Osteocyte (in vitro differentiated cells): ENCODE measurements at regions not wholly inside any gene's neighbourhood (a gene's known extent, or its start where the extent isn't known, plus 50 kb on each side); places are given as distances from the start of the nearest gene placed in this dataset.
"Not testable (repeated sequence)": the region's sequence is repeated elsewhere in the genome, so short reads cannot be mapped to it uniquely, and the experiment has no call there.

Source experiments
- DNase-seq: peaks from one replicate; pipeline ENCODE4 v3.0.0; 2021; ENCODE audit warnings: mixed read lengths; ENCODE audit not compliant: unreplicated experiment; ENCODE audit errors: extremely low spot score
- H3K27ac Mint-ChIP-seq: one replicate; pipeline ENCODE4 v1.8.0; 2021; ENCODE audit warnings: mild to moderate bottlenecking, mixed read lengths; ENCODE audit not compliant: unreplicated experiment
- H3K27me3 Mint-ChIP-seq: one replicate; pipeline ENCODE4 v1.8.0; 2021; ENCODE audit warnings: mixed read lengths; ENCODE audit not compliant: unreplicated experiment
- H3K36me3 Mint-ChIP-seq: one replicate; pipeline ENCODE4 v1.8.0; 2021; ENCODE audit warnings: mixed read lengths; ENCODE audit not compliant: unreplicated experiment
- H3K4me1 Mint-ChIP-seq: one replicate; pipeline ENCODE4 v1.8.0; 2021; ENCODE audit warnings: mixed read lengths; ENCODE audit not compliant: unreplicated experiment
- H3K4me3 Mint-ChIP-seq: one replicate; pipeline ENCODE4 v1.8.0; 2021; ENCODE audit warnings: mild to moderate bottlenecking, moderate library complexity, mixed read lengths; ENCODE audit not compliant: unreplicated experiment
- H3K9me3 Mint-ChIP-seq: one replicate; pipeline ENCODE4 v1.8.0; 2021; ENCODE audit warnings: mixed read lengths; ENCODE audit not compliant: unreplicated experiment
- TF ChIP-seq, protein P1 (sequence below): fragments of 200-600 bp; sonication (generic); IDR thresholded peaks from 2 replicates; pipeline ENCODE4 v1.5.0; 2021; ENCODE audit warnings: antibody characterized with exemption, mild to moderate bottlenecking, moderate library complexity

DNA sequence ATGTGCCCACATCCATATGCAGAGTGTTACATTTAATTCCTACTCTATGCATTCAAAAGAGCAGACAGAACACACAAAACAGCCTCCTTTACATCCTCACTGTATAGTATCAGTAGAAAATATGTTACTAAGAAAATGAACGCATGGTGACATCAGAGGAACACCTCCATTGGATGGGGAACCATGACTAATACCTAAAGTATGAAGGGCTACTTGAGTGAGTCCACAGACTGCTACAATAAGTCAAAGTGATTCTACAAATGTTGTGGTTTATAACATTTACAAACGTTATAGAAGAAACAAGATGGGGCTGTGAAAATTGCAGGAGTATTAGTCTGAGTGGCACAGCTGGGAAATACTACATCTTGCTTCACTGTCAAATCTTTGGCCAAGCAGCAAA, 1830.9 kb upstream of the PIK3C3 start:
- no peak for DNase-seq
- Mint-ChIP-seq H3K27me3 (peaks cover 5% of the 10 kb centered on the region), H3K36me3 (no peaks in the 10 kb centered on the region), H3K4me3 (no peak overlapping the region), H3K9me3 (no peaks in the 10 kb centered on the region), H3K27ac (no peak overlapping the region), H3K4me1 (no peaks in the 10 kb centered on the region)
- TF ChIP-seq, protein P1, sequence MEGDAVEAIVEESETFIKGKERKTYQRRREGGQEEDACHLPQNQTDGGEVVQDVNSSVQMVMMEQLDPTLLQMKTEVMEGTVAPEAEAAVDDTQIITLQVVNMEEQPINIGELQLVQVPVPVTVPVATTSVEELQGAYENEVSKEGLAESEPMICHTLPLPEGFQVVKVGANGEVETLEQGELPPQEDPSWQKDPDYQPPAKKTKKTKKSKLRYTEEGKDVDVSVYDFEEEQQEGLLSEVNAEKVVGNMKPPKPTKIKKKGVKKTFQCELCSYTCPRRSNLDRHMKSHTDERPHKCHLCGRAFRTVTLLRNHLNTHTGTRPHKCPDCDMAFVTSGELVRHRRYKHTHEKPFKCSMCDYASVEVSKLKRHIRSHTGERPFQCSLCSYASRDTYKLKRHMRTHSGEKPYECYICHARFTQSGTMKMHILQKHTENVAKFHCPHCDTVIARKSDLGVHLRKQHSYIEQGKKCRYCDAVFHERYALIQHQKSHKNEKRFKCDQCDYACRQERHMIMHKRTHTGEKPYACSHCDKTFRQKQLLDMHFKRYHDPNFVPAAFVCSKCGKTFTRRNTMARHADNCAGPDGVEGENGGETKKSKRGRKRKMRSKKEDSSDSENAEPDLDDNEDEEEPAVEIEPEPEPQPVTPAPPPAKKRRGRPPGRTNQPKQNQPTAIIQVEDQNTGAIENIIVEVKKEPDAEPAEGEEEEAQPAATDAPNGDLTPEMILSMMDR, result no peak

DNA sequence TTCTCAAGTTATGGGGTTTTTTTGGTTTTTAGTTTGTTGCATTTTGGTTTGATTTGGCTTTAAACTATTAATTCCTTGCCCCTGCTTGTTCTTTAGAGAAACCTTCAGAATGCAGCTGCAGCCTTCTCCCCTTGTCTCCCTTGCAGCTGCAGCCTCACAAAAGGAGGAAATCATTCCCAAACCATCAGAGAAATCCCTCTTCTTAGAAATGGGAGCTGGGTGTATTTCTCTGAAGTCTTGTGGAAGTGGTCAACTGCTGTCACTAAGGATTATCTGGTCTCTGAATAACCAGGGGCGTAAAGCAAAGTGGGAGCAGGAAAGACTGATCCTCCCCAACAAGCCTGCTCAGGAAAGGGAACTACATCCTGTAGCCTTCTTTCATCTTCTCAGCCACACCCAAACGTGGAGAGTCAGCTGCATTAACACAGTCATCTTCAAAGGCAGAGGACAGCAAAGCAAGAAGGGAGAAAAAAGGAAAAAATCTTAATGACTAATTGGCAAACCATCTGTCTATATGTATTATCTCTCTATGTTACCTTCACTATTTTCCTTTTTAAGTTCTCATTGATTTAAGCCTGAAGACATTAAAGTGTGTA, 1834.1 kb upstream of the PIK3C3 start:
- Mint-ChIP-seq H3K36me3 (no peaks in the 10 kb centered on the region), H3K27me3 (peaks cover 2% of the 10 kb centered on the region), H3K4me1 (no peaks in the 10 kb centered on the region), H3K27ac (no peak overlapping the region), H3K4me3 (no peak overlapping the region), H3K9me3 (no peaks in the 10 kb centered on the region)
- TF ChIP-seq, protein P1, result no peak
- no peak for DNase-seq

DNA sequence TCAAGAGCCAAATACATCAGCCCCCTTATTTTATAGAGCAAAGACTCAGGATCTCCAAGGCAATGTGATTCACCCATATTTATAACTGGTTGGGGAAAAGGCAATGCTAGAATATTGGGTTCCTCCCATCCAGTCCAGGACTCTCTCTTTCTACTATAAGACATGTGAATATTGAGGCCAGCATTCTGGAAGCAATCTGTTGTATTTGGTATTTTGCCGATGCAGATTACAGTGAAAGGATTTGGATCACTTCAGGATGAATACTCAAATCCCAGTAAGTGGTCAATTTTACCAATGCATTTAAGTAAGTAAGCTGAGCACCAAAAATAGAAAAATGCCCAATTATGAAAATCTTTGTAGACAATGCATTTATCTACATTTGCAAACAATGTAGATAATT, 1834.7 kb upstream of the PIK3C3 start:
- peaks cover 2% of the 10 kb centered on the region for H3K27me3 Mint-ChIP-seq
- no peaks in the 10 kb centered on the region for H3K9me3 Mint-ChIP-seq
- H3K27ac Mint-ChIP-seq, result no peak overlapping the region
- H3K4me1 Mint-ChIP-seq, result no peaks in the 10 kb centered on the region
- DNase-seq, result no peak
- no peaks in the 10 kb centered on the region for H3K36me3 Mint-ChIP-seq
- TF ChIP-seq, protein P1, result no peak
- no peak overlapping the region for H3K4me3 Mint-ChIP-seq

DNA sequence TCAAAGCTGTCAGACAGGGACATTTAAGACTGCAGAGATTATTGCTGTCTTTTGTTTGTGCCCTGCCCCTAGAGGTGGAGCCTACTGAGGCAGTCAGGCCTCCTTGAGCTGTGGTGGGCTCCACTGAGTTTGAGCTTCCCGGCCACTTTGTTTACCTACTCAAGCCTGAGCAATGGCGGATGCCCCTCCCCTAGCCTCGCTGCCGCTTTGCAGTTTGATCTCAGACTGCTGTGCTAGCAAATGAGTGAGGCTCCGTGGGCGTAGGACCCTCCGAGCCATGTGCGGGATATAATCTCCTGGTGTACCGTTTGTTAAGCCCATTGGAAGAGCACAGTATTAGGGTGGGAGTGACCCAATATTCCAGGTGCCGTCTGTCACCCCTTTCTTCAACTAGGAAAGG, 1835.5 kb upstream of the PIK3C3 start:
- H3K27ac Mint-ChIP-seq, H3K4me3 Mint-ChIP-seq, H3K27me3 Mint-ChIP-seq, H3K36me3 Mint-ChIP-seq, DNase-seq, H3K9me3 Mint-ChIP-seq, H3K4me1 Mint-ChIP-seq: not testable (repeated sequence)

DNA sequence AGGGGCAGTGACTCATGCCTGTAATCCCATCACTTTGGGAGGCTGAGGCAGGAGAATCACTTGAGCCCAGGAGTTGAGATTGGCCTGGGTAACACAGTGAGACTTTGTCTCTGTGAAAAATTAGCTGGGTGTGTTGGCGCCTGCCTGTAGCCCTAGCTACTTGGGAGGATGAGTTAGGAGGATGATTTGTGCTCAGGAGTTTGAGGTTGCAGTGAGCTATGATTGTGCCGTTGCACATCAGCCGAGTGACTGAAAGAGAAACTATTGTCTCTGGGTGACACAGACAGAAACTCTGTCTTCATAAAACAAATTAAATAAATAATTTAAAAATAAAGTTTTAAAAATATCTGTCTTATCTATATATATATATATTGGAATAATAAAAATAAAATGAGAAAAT, 1844.6 kb upstream of the PIK3C3 start:
- TF ChIP-seq, protein P1, result no peak
- no peak overlapping the region for H3K4me3 Mint-ChIP-seq
- H3K9me3 Mint-ChIP-seq, result no peaks in the 10 kb centered on the region
- no peaks in the 10 kb centered on the region for H3K36me3 Mint-ChIP-seq
- H3K27ac Mint-ChIP-seq, result no peak overlapping the region
- H3K4me1 Mint-ChIP-seq, result no peaks in the 10 kb centered on the region
- H3K27me3 Mint-ChIP-seq, result peaks cover under 1% of the 10 kb centered on the region
- DNase-seq, result no peak
